K562 (cell line): ENCODE measurements at regions not wholly inside any gene's neighbourhood (a gene's known extent, or its start where the extent isn't known, plus 50 kb on each side); places are given as distances from the start of the nearest gene placed in this dataset.

Source experiments
- ATAC-seq: fragments of 200-7000 bp; cut with Tn5 transposase; 3 replicates; pipeline ENCODE4 v1.9.1; 2020; ENCODE audit warnings: moderate library complexity
- BruUV-seq: library from RNA; stranded (reverse); fragments of 400-500 nt; replicated peaks from 2 replicates; lab custom pipeline; 2021; lab: Mats Ljungman, UMichigan
- CTCF ChIA-PET: fragments of 300-600 bp; formaldehyde crosslinking; extraction: SDS; loops from one replicate; lab custom pipeline; 2021; ENCODE audit warnings: low intra/inter-chr PET ratio; lab: Yijun Ruan, JAX
- POLR2A ChIA-PET: fragments of 300-600, 350-650 bp; sonication (Branson Sonifier 250); formaldehyde crosslinking; extraction: SDS; loops from one replicate; lab custom pipeline; 2021; ENCODE audit warnings: antibody characterized with exemption, inconsistent platforms; lab: Yijun Ruan, JAX
- DNase-seq, 4 experiments: peaks; one replicate each; pipeline versions ENCODE4 v3.0.0 to v3.0.0-alpha.2; 2011 to 2018; ENCODE audit warnings: low spot score in 3 of 4, mixed read lengths in 3 of 4; ENCODE audit errors: extremely low read depth in 1 of 4
- FAIRE-seq: peaks from 2 replicates; lab custom pipeline; 2011; peaks lifted over from hg19 to GRCh38; lab: Jason Lieb, UNC
- H2AFZ ChIP-seq: 2 replicates; pipeline ENCODE4 v1.6.0; 2011; ENCODE audit warnings: low read depth, low read length, control low read depth, inconsistent platforms
- H3K27ac ChIP-seq: fragments of 200-600 bp; 3 replicates; pipeline ENCODE4 v1.8.0; 2011; ENCODE audit warnings: low read depth, mild to moderate bottlenecking, control low read depth, inconsistent platforms, low read length, moderate library complexity, mixed read lengths; ENCODE audit errors: extremely low read depth
- H3K27me3 ChIP-seq, 2 experiments: fragments of 300-600 bp in 1 of 2; 2 replicates in 1 of 2; 3 replicates in 1 of 2; pipeline versions ENCODE4 v1.6.0 to v1.8.0; 2011; ENCODE audit warnings: inconsistent platforms in 2 of 2, low read length in 2 of 2, mild to moderate bottlenecking in 1 of 2, mixed read lengths in 1 of 2, moderate library complexity in 1 of 2; ENCODE audit not compliant: control insufficient read depth in 2 of 2, insufficient read depth in 2 of 2
- H3K36me3 ChIP-seq: fragments of 300-600 bp; 3 replicates; pipeline ENCODE4 v1.8.0; 2011; ENCODE audit warnings: mild to moderate bottlenecking, low read length, inconsistent platforms; ENCODE audit not compliant: control insufficient read depth, insufficient read depth
- H3K4me1 ChIP-seq, 2 experiments: fragments of 200-600 bp in 1 of 2; replicated peaks in 1 of 2; 2 replicates in 1 of 2; 3 replicates in 1 of 2; pipeline versions ENCODE4 v1.5.1 to v1.8.0; 2011; ENCODE audit warnings: inconsistent platforms in 2 of 2, low read length in 2 of 2, mild to moderate bottlenecking in 1 of 2, mixed read lengths in 1 of 2, moderate library complexity in 1 of 2; ENCODE audit not compliant: control insufficient read depth in 2 of 2, insufficient read depth in 2 of 2
- H3K4me2 ChIP-seq: 2 replicates; pipeline ENCODE4 v1.6.1; 2011; ENCODE audit warnings: low read length, control low read depth, inconsistent platforms, mixed read lengths; ENCODE audit not compliant: insufficient read depth
- H3K4me3 ChIP-seq: fragments of 200-600 bp; sonication (generic), shearing (Covaris generic); 2 replicates; pipeline ENCODE4 v1.5.1; 2016; ENCODE audit warnings: control low read depth, inconsistent platforms
- H3K79me2 ChIP-seq: fragments of 200-600 bp; 3 replicates; pipeline ENCODE4 v1.8.0; 2011; ENCODE audit warnings: low read length, inconsistent platforms; ENCODE audit not compliant: control insufficient read depth, insufficient read depth
- H3K9ac ChIP-seq, 2 experiments: 2 replicates each; pipeline versions ENCODE4 v1.6.0 to v1.6.1; 2011; ENCODE audit warnings: low read depth in 2 of 2, low read length in 2 of 2, control low read depth in 1 of 2, inconsistent platforms in 1 of 2, mild to moderate bottlenecking in 1 of 2, mixed read lengths in 1 of 2; ENCODE audit not compliant: insufficient read depth in 1 of 2
- H3K9me1 ChIP-seq: one replicate; pipeline ENCODE4 v1.6.0; 2011; ENCODE audit warnings: inconsistent platforms, mild to moderate bottlenecking, low read length, moderate library complexity; ENCODE audit not compliant: control insufficient read depth, insufficient read depth
- H3K9me3 ChIP-seq: replicated peaks from 2 replicates; pipeline ENCODE4 v1.5.1; 2011; ENCODE audit warnings: low read depth, low read length, inconsistent platforms; ENCODE audit not compliant: control insufficient read depth, insufficient read depth
- H4K20me1 ChIP-seq: replicated peaks from 2 replicates; pipeline ENCODE4 v1.6.1; 2011; ENCODE audit warnings: low read length, inconsistent platforms, mixed read lengths; ENCODE audit not compliant: control insufficient read depth, insufficient read depth
- CTBP1 ChIP-seq: fragments of 450-650 bp; IDR thresholded peaks from 2 replicates; pipeline ENCODE4 v1.6.1; 2016; ENCODE audit warnings: borderline replicate concordance
- DNMT1 ChIP-seq: fragments of 450-650 bp; IDR thresholded peaks from 2 replicates; pipeline ENCODE4 v1.6.1; 2016; ENCODE audit warnings: antibody characterized with exemption, mild to moderate bottlenecking
- GATAD2B ChIP-seq: fragments of 450-650 bp; IDR thresholded peaks from 2 replicates; pipeline ENCODE4 v1.6.1; 2017; ENCODE audit warnings: mild to moderate bottlenecking, borderline replicate concordance
- HDAC6 ChIP-seq: IDR thresholded peaks from 2 replicates; pipeline ENCODE4 v1.6.1; 2012; ENCODE audit warnings: low read depth, mild to moderate bottlenecking, control low read depth, inconsistent platforms, low read length, moderate library complexity
- HIVEP1 ChIP-seq: fragments of 250-450 bp; sonication (Bioruptor Pico); IDR thresholded peaks from 2 replicates; pipeline ENCODE4 v1.4.0; 2020; ENCODE audit warnings: mild to moderate bottlenecking
- ZFP1 ChIP-seq: fragments of 450-650 bp; formaldehyde crosslinking; IDR thresholded peaks from 2 replicates; pipeline ENCODE4 v1.4.0; 2020; ENCODE audit warnings: mild to moderate bottlenecking, mixed read lengths
- WGBS: fragments of 100-300 bp; shearing (Covaris generic); methylation state at CpG from one replicate; pipeline ENCODE4 v1.1.6; 2016; ENCODE audit warnings: low coverage, mixed read lengths; ENCODE audit not compliant: insufficient coverage; ENCODE audit errors: missing lambda C conversion rate; 5-methylcytosine and 5-hydroxymethylcytosine counted together
- in situ Hi-C: fragments of 300-500 bp; cut with MboI; formaldehyde crosslinking; loops from 4 replicates; pipeline ENCODE4 v1.15.0; 2018; ENCODE audit warnings: inconsistent platforms, mixed read lengths
- intact Hi-C: fragments of 100-400 bp; cut with micrococcal nuclease; formaldehyde crosslinking; loops from 2 replicates; pipeline ENCODE4 v1.14.2; 2022
- TF ChIP-seq, protein P1 (sequence below): fragments of 450-650 bp; IDR thresholded peaks from 2 replicates; pipeline ENCODE4 v1.6.1; 2016; ENCODE audit warnings: mild to moderate bottlenecking, moderate library complexity
- TF ChIP-seq, protein P2 (sequence below): fragments of 250-450 bp; sonication (Bioruptor Pico); IDR thresholded peaks from 2 replicates; pipeline ENCODE4 v1.8.0; 2022; ENCODE audit warnings: inconsistent platforms, mild to moderate bottlenecking, moderate library complexity, borderline replicate concordance
- TF ChIP-seq, protein P3 (sequence below), 2 experiments: fragments of 450-650 bp; IDR thresholded peaks; 2 replicates each; pipeline ENCODE4 v1.6.1; 2016

DNA sequence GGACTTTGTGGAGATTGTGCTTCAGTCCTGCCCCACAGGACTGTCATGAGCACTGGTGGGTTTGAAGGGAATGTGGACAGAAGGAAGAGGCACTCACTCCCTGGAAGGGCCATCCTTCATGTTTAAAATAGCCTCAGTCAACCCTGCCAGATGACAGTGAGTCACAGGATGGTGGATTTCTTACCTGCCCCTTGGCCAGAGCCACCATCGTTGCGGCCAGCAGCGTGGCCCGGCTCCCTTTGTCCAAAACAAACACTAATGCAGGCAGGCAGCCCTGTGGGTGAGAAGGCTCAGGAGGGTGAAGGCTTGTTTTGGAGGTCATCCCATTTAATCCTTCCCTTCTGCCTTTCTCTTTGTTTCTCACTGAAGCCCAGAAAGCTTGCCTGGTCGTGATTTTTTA is 422.7 kb downstream of the CD83 start:
- Histone ChIP-seq H4K20me1 (no peaks in the 10 kb centered on the region), H3K4me3 (no peak overlapping the region), H3K4me2 (no peak overlapping the region), H3K27me3 (peaks cover 0 to 8% of the 10 kb centered on the region in 2 experiments; a peak in 2 of 5 replicates), H3K9ac (no peak overlapping the region), H3K36me3 (no peaks in the 10 kb centered on the region)
- CTCF ChIA-PET, result no interaction called here
- 37% methylated on average over 5 of the region's 5 CpGs for WGBS
- FAIRE-seq (no peak), DNase-seq (no peak)
- intact Hi-C loops, result no loop called here
- POLR2A ChIA-PET, result no interaction called here
- TF ChIP-seq, protein P1, sequence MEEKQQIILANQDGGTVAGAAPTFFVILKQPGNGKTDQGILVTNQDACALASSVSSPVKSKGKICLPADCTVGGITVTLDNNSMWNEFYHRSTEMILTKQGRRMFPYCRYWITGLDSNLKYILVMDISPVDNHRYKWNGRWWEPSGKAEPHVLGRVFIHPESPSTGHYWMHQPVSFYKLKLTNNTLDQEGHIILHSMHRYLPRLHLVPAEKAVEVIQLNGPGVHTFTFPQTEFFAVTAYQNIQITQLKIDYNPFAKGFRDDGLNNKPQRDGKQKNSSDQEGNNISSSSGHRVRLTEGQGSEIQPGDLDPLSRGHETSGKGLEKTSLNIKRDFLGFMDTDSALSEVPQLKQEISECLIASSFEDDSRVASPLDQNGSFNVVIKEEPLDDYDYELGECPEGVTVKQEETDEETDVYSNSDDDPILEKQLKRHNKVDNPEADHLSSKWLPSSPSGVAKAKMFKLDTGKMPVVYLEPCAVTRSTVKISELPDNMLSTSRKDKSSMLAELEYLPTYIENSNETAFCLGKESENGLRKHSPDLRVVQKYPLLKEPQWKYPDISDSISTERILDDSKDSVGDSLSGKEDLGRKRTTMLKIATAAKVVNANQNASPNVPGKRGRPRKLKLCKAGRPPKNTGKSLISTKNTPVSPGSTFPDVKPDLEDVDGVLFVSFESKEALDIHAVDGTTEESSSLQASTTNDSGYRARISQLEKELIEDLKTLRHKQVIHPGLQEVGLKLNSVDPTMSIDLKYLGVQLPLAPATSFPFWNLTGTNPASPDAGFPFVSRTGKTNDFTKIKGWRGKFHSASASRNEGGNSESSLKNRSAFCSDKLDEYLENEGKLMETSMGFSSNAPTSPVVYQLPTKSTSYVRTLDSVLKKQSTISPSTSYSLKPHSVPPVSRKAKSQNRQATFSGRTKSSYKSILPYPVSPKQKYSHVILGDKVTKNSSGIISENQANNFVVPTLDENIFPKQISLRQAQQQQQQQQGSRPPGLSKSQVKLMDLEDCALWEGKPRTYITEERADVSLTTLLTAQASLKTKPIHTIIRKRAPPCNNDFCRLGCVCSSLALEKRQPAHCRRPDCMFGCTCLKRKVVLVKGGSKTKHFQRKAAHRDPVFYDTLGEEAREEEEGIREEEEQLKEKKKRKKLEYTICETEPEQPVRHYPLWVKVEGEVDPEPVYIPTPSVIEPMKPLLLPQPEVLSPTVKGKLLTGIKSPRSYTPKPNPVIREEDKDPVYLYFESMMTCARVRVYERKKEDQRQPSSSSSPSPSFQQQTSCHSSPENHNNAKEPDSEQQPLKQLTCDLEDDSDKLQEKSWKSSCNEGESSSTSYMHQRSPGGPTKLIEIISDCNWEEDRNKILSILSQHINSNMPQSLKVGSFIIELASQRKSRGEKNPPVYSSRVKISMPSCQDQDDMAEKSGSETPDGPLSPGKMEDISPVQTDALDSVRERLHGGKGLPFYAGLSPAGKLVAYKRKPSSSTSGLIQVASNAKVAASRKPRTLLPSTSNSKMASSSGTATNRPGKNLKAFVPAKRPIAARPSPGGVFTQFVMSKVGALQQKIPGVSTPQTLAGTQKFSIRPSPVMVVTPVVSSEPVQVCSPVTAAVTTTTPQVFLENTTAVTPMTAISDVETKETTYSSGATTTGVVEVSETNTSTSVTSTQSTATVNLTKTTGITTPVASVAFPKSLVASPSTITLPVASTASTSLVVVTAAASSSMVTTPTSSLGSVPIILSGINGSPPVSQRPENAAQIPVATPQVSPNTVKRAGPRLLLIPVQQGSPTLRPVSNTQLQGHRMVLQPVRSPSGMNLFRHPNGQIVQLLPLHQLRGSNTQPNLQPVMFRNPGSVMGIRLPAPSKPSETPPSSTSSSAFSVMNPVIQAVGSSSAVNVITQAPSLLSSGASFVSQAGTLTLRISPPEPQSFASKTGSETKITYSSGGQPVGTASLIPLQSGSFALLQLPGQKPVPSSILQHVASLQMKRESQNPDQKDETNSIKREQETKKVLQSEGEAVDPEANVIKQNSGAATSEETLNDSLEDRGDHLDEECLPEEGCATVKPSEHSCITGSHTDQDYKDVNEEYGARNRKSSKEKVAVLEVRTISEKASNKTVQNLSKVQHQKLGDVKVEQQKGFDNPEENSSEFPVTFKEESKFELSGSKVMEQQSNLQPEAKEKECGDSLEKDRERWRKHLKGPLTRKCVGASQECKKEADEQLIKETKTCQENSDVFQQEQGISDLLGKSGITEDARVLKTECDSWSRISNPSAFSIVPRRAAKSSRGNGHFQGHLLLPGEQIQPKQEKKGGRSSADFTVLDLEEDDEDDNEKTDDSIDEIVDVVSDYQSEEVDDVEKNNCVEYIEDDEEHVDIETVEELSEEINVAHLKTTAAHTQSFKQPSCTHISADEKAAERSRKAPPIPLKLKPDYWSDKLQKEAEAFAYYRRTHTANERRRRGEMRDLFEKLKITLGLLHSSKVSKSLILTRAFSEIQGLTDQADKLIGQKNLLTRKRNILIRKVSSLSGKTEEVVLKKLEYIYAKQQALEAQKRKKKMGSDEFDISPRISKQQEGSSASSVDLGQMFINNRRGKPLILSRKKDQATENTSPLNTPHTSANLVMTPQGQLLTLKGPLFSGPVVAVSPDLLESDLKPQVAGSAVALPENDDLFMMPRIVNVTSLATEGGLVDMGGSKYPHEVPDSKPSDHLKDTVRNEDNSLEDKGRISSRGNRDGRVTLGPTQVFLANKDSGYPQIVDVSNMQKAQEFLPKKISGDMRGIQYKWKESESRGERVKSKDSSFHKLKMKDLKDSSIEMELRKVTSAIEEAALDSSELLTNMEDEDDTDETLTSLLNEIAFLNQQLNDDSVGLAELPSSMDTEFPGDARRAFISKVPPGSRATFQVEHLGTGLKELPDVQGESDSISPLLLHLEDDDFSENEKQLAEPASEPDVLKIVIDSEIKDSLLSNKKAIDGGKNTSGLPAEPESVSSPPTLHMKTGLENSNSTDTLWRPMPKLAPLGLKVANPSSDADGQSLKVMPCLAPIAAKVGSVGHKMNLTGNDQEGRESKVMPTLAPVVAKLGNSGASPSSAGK, result no peak
- TF ChIP-seq HIVEP1 (no peak), ZFP1 (CRISPR knock-in tag) (no peak), HDAC6 (no peak), DNMT1 (no peak), CTBP1 (no peak), GATAD2B (no peak)
- TF ChIP-seq, protein P2, sequence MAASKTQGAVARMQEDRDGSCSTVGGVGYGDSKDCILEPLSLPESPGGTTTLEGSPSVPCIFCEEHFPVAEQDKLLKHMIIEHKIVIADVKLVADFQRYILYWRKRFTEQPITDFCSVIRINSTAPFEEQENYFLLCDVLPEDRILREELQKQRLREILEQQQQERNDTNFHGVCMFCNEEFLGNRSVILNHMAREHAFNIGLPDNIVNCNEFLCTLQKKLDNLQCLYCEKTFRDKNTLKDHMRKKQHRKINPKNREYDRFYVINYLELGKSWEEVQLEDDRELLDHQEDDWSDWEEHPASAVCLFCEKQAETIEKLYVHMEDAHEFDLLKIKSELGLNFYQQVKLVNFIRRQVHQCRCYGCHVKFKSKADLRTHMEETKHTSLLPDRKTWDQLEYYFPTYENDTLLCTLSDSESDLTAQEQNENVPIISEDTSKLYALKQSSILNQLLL (CRISPR knock-in tag), result no peak
- TF ChIP-seq, protein P3, sequence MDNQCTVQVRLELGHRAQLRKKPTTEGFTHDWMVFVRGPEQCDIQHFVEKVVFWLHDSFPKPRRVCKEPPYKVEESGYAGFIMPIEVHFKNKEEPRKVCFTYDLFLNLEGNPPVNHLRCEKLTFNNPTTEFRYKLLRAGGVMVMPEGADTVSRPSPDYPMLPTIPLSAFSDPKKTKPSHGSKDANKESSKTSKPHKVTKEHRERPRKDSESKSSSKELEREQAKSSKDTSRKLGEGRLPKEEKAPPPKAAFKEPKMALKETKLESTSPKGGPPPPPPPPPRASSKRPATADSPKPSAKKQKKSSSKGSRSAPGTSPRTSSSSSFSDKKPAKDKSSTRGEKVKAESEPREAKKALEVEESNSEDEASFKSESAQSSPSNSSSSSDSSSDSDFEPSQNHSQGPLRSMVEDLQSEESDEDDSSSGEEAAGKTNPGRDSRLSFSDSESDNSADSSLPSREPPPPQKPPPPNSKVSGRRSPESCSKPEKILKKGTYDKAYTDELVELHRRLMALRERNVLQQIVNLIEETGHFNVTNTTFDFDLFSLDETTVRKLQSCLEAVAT (IDR thresholded peaks at IDR 0.05), result no peak
- TF ChIP-seq, all 486 proteins: peak for 0
- in situ Hi-C loops, result no loop called here
- Histone ChIP-seq H3K27ac (no peak overlapping the region), H3K79me2 (no peaks in the 10 kb centered on the region), H2AFZ (no peak overlapping the region), H3K9me3 (no peaks in the 10 kb centered on the region), H3K9me1 (no peaks in the 10 kb centered on the region), H3K4me1 (no peaks in the 10 kb centered on the region; a peak in 1 of 5 replicates)
- no peak for ATAC-seq
- no TSS peak for BruUV-seq
